GM21529 (cell line): ENCODE measurements at regions not wholly inside any gene's neighbourhood (a gene's known extent, or its start where the extent isn't known, plus 50 kb on each side); places are given as distances from the start of the nearest gene placed in this dataset.

Source experiments
- ATAC-seq: cut with Tn5 transposase; IDR thresholded peaks from one replicate; pipeline ENCODE4 v1.9.1; 2021; ENCODE audit not compliant: unreplicated experiment

DNA sequence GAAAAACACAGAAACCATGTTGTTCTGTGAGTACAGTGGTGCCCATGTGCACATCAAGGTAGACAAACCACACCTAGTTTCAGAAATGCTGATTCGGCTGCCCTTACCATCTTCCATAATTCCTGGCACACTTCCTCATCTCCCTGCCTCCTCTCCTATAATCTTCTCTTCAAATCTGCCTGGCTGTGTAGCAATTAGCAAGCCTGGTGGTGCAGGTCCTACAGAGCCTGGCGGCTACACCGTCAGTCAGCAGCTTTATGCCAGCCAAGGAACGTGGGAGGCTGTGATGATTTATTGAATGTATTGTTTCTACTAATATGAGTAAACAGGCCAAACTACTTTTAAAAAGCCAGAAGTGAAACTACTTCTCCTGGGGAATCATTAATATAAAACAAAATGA, 106.8 kb downstream of the SEMA6D start:
- no peak for ATAC-seq

DNA sequence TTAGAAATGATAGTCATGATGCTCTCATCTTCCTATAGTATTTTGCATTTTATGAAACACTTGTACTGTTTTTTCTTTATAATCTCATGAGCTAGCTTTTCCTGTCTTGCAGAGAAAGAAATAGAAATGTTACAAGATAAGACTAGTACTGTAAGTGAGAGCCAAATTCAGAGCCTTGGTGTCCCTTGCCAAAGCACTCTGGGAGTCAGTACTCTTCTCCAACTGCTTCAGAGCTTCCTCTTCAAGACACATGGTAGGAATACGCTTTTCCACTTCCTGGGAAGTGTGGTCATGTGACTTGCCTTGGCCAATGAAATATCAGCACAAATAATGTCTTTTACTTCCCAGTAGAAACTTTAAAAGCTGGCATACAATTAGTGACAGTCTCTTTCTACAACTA, 112.4 kb downstream of the SEMA6D start:
- no peak for ATAC-seq

DNA sequence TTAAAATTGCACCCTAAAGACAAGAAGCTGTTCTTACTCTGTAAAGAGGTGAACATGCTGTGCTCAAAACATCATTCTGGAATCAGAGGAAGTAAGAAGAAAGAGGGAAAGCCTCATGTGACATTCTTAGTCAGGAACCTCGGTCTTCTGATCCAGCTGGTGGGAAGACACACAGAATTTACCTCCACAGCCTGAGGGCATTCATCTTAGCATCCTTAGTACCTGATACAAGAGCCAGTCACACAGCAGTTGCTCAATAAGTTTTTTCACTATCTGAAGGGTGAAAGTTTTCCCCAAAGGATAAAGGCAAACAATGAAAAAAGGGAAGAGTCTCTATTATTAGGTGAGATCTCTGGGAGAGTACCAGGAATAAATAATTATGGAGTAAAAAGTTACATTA, 116.8 kb downstream of the SEMA6D start:
- no peak for ATAC-seq

DNA sequence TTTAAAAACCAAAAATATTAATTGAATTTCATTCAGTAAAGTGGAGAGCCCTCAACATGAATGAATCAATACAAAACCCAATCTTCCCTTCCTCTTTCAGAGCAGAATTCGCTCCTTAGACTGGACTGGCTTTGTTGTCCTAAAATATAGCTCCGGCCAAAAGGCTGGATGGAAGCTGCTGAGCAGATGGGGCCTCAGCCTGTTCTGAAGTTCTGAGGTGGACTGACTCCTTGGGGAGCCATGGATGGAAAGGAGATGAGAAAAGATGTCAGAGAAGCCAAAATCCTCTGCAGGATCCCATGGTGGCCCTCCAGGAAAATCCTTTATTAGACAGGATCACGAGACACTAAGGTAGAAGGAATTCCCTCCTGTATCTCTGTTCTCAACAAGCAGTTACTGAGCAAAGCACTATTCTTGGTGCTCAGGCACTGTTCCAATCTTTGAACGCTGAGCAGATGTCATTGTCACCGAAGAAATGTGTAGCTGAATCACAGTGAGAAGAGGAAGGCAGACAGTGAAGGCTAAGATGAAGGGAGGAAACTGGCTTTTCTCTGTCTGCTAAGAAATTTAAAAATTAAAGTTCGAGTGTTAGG, 122.0 kb downstream of the SEMA6D start:
- no peak for ATAC-seq

DNA sequence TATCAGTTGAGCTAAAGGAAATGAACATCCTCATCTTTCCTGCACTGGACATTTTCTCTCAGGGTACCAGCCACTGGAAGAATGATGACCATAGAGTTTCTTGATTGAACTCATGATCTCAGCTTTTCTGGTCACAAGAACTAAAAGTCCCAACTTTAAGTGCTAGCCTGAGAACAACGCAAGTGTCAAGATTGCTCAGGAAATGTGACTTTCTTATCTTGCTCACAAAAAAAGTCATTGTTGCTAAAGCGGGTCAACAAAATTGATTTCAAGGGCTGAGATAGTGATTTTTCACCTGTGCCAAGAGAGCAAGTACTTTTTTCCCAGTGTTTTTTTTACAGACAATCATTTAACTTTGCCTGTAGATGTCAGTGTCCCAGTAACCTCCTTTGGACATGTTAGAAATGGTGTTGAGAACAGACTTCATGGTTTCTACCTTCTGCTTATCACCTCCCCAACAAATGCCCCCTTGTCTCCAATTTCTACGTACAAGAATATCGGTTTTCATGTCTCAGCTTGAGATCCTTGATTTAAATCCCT, 125.9 kb downstream of the SEMA6D start:
- no peak for ATAC-seq

DNA sequence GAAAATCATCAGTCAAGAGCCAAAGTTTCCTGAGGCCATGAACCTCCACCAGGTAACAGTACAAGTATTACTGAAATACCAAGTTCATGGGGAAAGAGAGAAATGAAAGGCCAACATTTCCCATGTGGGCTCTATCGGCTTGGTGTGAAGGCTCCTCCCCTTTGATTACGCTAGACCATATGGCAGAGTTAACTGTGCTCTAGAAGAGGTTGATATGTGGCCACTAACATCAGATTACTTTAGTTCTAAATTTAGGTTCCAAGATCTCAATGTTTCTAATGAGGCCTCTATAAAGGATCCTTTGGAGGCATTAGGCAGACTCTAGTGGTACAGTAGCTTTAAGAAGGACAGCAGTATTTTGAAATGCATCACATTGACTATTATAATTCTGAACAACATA, 127.1 kb downstream of the SEMA6D start:
- no peak for ATAC-seq

DNA sequence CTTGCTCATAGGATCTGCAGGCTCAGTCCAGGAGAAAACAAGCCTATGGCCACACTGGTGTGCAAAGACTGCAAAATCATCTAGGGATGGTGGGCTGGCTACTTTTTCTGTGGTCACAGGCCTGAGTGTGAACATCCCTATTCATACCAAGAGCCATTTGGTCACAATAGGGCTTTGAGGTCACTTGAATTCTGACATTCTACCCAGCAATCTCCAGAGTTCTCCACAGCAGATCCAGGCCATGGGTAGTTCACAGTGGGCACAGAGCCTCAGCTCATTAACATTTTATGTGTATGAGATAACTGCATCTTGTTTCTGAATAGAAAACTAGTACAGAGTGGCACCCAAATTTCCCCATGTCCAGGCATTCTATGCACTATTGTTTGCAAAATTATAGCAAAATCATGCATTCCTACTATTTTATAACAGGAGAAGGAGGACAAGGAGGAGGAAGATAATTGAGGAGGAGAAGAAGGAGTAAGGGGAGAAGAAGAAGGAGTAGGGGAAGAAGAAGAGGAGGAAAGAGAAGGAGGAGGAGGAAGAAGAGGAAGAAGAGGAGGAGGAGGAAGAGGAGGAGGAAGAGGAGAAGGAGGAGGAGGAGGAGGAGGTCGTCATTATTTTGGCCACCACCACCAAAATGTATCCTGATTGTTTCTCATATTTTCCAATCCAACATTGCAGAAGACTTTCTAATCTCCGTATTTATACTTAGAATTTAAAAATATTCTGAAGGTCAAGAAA, 129.0 kb downstream of the SEMA6D start:
- no peak for ATAC-seq

DNA sequence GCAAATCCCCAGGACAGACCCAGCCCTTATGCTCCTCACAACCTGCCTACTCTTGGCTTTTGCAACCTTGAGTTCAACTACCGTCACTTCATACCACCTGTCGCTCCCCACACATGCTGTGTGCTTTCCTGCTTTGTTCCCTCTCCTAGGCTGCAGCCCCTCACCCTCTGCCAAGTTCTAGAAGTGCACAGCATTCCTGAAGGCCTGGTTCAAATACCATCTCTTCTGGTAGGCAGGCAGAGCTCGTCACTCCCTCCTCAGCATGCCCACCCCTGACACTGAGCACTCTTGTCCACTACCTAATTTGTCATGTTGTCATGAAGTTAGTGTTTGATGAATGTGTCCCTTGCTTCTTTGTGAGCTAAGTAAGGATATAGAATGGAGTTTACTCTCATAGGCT, 129.6 kb downstream of the SEMA6D start:
- no peak for ATAC-seq

DNA sequence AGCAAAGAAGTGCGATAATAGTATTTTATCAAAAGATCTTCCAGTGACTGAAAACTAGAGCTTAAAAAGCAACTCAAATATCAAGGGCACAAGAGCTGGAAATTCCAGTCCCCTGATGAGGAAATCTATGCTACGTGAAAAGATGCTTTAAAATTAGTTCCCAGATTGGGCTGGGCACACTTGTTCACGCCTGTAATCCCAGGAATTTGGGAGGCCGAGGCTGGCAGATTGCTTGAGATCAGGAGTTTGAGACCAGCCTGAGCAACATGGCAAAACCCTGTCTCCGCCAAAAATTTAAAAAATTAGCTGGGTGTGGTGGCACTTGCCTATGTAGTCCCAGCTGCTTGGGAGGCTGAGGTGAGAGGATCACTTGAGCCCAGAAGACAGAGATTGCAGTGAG, 138.8 kb downstream of the SEMA6D start:
- ATAC-seq, result no peak

DNA sequence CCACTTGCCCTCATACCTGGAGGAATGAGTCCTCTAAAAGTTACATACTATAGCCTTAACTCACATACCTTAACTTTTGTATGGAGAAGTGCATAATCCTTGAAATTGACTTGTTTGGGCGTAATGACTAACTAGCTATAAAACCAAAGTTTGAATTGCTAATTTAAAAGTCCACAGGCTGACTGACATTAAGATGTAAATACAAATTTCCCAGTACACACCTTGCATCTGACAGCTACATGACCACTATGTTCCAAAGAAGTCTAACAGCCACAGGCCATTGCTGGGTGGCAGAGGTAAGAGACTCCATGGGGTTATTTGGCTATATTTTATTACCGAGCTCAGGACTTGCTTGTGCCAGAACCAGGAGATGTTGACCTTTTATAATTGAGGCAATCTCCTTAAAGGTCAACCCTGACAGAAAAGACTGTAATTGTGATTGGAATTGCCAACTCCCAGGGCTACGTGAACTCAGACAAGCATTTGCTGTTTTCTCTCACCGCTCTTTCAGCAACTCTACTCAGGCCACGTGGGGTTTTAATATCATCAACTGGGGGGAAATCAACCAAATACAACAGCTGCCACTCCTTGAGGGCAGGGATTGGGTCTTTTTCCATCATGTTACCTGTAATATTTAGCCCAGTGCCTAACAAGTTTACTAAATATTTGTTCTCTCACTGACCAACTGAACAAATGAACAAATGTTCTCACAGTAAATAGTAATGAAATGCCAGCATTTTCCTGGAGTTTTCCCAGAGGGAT, 139.9 kb downstream of the SEMA6D start:
- ATAC-seq, result no peak

DNA sequence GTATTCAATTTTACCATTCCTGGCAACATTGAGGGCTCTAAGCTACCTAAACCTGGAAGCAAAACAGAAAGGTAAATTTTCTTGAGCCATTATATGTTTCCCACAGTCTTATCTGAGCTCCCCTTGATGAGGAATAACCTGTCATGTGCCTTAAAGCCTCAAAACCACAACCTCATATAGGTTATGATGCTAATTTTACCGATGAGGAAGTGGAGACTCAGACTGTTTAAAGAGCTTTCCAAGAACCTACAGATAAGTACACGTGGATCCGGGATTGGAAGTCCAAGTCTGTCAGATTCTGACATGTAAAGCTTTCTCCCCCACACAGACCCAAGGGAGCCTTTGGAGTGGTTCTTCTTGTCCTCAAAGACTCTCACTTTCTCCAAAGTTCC, 140.5 kb downstream of the SEMA6D start:
- ATAC-seq, result no peak

DNA sequence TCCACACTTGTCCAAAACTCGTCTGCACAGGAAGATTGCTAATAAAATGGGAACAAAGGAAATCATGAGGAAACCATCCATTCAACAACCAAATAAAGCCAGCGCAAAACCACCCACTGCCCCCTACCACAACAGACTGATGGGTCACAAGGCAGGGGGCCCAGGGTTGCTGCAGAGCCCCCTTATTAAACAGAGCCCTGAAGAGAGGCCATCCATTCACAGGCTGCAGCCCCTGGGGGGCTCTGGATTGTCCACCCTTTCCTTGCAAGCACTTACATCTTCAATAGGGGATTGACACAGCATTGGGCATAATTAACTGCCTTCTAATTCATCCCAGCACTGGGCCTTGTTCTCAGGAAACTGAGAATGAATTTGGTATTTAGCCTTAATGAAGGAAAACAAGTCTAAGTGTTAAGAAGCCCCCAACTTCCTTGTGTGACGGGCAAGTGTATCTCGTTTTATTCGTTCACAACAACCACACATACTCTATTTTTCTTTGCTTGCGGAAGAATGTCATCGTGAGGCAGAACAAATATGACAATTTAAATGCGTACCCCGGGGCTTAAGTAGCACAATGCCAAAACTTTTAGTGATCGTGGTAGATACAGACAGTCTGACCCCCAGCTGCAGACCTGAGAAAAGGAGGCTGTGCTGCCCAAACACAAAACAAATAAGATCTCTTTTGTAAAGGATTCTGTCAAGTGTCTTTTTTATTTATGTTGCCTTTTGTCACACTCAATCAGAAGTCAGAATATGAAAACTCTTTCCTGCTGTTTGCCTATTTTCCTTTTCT, 144.0 kb downstream of the SEMA6D start:
- ATAC-seq, result no peak

DNA sequence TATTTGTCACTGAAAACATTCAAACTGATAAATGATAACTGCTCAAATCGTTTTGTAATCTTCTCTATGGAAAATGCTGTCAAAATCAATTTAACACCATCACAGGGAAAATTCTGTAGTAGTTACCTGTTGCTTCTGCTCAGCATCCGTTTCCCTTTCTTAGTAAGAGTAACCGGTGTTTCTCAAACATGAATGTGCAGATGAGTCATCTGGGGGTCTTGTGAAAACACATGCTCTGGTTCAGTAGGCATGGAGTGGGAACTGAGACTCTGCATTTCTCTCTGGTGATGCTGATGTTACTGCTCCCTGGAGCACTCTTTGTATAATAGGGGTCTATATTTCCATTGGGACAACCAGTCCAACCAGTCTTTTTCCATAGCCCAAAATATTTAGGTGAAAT, 145.1 kb downstream of the SEMA6D start:
- peak; percentile 74 for ATAC-seq

DNA sequence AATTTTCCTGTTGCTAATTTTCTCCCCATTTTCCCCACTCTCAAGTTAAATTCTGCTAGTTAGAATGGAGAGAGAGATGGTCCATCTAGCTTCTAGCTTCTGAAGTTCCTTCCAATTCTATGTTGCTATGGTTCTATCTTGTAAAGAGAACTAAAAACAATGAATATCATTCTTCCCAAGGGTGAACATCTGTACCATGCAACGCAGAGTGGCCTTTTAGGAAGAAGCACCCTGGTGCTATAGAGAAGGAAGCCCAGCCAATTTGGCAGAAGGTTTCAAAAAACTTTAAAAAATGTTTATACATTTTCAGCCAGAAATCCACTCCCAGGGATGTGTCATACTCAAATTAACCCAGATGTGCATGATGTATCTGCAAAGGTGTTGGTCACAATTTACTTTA, 149.1 kb downstream of the SEMA6D start:
- no peak for ATAC-seq

DNA sequence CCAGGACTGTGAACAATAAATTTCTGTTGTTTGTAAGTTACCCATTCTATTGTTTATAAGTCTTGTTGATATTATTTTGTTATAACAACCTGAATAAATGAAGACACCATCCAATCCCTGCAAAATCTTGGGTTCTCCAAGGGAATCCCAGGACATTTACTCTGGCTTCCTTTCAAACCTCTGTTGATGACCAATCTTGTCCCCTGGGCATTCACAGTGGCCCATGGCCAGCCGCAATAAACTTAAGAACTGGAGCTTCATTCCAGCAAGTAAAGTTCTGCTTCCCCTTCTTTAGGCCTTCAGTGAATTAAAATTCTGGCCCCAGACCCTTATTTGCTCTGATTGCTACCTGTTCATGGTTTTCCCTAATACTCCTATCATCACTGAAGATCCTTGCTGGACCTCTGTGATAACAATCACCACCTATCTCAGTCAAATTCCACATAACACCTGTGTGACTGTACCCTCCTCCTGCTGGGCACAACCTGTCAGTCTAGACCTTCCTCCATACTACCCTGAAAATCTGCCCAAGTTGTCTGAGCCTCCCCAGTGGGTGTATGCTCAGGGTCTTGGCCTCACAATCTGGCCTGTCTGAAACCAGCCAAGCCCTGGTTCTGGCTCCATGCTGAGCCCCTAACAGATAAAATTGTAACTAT, 153.1 kb downstream of the SEMA6D start:
- no peak for ATAC-seq

DNA sequence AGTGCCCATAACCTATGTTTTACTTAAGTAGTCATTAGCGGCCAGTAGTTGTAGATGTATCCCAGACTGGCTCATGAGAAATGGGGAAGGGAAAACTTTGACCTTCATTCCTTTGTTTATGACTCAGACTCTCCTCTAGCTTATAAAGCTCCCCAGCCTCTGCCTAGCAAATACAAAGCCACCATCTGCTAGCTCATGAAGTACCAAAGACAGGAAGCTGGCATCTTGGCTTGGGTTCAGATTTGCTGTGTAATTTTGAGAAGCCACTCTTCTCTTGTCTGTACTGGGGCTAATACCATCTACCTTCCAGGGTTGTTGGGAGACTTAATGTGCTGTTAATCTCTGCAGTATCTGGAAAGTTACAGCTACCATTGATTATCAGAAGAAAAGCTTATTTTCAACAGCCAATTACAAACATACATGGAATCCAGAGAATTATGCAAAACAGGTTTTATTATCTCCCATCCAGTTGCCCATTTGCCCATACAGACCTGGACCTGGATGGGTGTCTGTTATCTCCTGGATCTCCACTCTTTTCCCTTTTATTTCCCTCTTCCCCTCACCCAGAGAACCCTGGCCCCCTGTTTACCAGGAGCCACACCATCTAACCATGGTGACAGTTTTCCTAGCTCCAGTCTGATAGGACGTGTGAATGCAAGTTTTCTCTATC, 153.8 kb downstream of the SEMA6D start:
- no peak for ATAC-seq

DNA sequence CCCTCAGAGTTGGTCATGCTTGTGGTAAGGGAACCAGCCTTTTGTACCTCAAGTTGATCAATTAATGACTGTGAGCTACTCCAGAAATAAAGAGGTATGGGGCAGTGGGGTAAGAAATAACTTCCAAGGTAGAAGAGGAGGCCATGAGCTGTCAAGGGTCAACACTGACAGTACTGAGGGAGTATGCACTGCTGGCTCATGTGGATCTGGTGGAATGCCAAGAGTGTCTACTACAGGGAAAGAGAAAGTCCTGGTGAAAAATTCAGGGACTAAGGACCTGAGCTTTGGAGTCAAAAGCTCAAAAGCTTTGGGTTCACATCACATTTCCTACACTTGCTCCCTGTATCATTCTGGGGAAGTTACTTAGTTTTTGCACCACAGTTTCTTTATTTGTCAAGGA, 154.9 kb downstream of the SEMA6D start:
- ATAC-seq, result no peak

DNA sequence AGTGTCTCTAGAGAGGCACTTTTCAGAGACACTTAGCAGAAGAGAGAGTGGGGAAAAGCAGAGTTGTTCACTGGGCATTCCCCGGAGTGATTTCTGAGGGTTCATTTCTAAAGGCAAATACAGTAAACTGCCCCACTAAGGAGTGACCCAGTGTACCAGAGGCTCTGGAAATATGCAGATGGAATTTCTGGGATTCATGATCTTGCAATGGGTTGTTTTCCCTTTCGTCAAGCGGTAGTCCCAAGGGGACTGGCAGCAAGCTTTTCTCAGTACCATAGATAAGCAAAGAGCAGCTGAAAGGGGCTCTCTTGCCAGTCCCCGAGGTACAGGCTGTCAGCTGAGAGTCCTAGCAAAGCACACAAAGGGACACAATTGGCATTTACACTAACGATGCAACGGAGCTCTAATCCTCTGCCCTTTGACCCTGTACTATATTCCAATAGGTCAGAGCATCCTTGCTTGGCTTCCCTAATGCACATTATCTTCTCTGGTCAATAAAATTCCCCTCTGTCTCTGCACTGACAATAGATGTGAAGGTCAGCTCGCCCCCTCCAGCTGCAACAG, 155.6 kb downstream of the SEMA6D start:
- ATAC-seq, result no peak

DNA sequence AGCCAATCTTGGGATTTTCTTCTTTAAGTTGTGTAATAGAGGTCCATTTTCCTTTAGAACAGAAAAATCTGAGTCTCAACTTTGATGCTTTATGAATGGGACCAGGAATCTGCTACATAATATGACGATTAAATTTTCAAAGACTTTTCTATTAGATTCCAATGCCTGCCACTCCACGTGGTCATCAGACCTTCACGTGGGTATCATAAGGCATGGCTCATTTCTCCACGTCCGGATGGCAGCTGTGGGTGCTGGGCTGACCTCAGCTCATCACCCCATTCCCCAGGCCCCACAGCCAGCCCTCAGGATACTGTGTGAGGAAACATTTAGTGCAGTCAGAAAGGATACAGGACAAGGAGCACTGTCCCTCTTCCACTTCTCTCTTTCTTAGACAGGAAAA, 159.7 kb downstream of the SEMA6D start:
- ATAC-seq, result no peak

DNA sequence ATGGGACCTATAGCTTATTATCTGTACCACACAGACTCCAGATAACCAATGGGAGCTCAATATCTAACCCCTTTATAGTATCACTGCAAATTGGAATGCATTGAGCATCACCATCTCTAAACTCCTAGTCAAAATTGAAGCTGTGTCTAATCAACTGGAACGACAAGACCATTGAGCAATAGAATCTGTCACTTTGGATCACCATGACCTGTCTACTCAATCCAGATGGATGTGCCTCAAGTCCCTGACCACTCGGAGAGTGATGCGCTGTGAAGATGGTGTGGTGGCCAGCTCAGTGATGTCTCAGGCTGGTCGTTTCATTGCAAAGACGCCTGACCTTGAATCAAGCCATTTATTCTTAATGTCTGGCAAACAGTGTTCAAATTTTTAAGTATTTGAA, 160.5 kb downstream of the SEMA6D start:
- no peak for ATAC-seq
